ENCODE measurements at regions not wholly inside any gene's neighbourhood (a gene's known extent, or its start where the extent isn't known, plus 50 kb on each side); places are given as distances from the start of the nearest gene placed in this dataset.

- no peak for DNase-seq
- Mint-ChIP-seq H3K36me3 (no peaks in the 10 kb centered on the region), H3K4me1 (no peaks in the 10 kb centered on the region), H3K4me3 (no peak overlapping the region), H3K27me3 (ENCODE audit: low read depth in 3 of 3) (peaks cover 11 to 16% (median 16%) of the 10 kb centered on the region in 3 donors), H3K9me3 (peaks cover 0 to 4% (median 0%) of the 10 kb centered on the region in 7 donors), H3K27ac (no peak overlapping the region)
- H3K79me2 ChIP-seq (ENCODE audit: insufficient read depth, low read length): no peaks in the 10 kb centered on the region
- H2AFZ ChIP-seq (ENCODE audit: insufficient read depth, low read depth, low read length, poor library complexity, severe bottlenecking): no peak overlapping the region
- no peak overlapping the region for H3K4me3 ChIP-seq (replicated peaks in 1 of 3; ENCODE audit: low read depth in 2 of 3, low read length in 3 of 3)
- H3K4me1 ChIP-seq (ENCODE audit: control insufficient read depth in 1 of 2, insufficient read depth in 2 of 2, low read length in 2 of 2): no peaks in the 10 kb centered on the region
- TF ChIP-seq CTCF (IDR thresholded peaks at IDR 0.05): no peak
- intact Hi-C loops (cut with micrococcal nuclease): loop anchor here in 1 of 2 donors (10.0 kb wide), 1 partner anchor 799 kb away; no protein-coding TSS in a partner anchor
- no peaks in the 10 kb centered on the region for H4K20me1 ChIP-seq (ENCODE audit: insufficient read depth, low read length)
- no peak overlapping the region for H3K9ac ChIP-seq (ENCODE audit: insufficient read depth, low read length, poor library complexity, severe bottlenecking)
- H3K9me3 ChIP-seq (replicated peaks in 1 of 2; ENCODE audit: control insufficient read depth in 1 of 2, insufficient read depth in 1 of 2, low read length in 2 of 2): no peaks in the 10 kb centered on the region
- WGBS (ENCODE audit: insufficient coverage): 87% methylated on average over 3 of the region's 7 CpGs
- H3K4me2 ChIP-seq (replicated peaks; ENCODE audit: extremely low read depth, low read length, poor library complexity, severe bottlenecking): no peak overlapping the region
- no peaks in the 10 kb centered on the region for H3K36me3 ChIP-seq (replicated peaks in 1 of 2; ENCODE audit: control insufficient read depth in 1 of 2, insufficient read depth in 2 of 2, low read length in 2 of 2)
- no peak overlapping the region for H3K27ac ChIP-seq (ENCODE audit: low read depth in 1 of 2, low read length in 2 of 2)
- H3K27me3 ChIP-seq (ENCODE audit: control insufficient read depth in 2 of 2, insufficient read depth in 2 of 2, low read length in 2 of 2): peaks cover 3 to 7% of the 10 kb centered on the region in 2 donors
These were observed 95.0 kb downstream of the C12orf75 start for GRCh38 chr12:105425254-105426174.

DNA sequence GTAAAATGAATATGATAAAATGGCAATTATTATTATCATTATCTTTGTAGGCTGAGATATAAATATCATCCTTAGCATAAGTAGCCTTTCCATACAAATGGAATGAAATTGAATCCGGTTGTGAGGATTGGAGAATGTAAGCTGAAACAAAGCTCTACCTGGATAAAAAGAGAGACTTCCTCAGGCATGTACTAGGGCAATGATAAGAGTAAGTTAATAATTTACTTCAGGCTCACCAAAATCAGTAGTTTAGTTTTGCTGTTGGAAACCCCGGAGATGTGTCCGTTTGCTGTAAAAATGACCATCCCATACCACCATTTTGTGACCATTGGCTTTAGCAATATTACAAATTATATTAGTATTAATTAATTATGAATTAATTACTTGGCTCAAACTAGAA lies 96.3 kb downstream of the C12orf75 start:
- Mint-ChIP-seq H3K27ac (no peak overlapping the region), H3K4me3 (no peak overlapping the region), H3K27me3 (ENCODE audit: low read depth in 3 of 3) (peaks cover 13 to 18% (median 16%) of the 10 kb centered on the region in 3 donors), H3K9me3 (peaks cover 0 to 4% (median 0%) of the 10 kb centered on the region in 7 donors), H3K36me3 (no peaks in the 10 kb centered on the region), H3K4me1 (no peaks in the 10 kb centered on the region)
- Histone ChIP-seq H3K27ac (ENCODE audit: low read depth in 1 of 2, low read length in 2 of 2) (no peak overlapping the region), H4K20me1 (ENCODE audit: insufficient read depth, low read length) (no peaks in the 10 kb centered on the region), H3K4me1 (ENCODE audit: control insufficient read depth in 1 of 2, insufficient read depth in 2 of 2, low read length in 2 of 2) (no peaks in the 10 kb centered on the region), H3K4me3 (replicated peaks in 1 of 3; ENCODE audit: low read depth in 2 of 3, low read length in 3 of 3) (no peak overlapping the region), H3K79me2 (ENCODE audit: insufficient read depth, low read length) (no peaks in the 10 kb centered on the region), H3K9me3 (replicated peaks in 1 of 2; ENCODE audit: control insufficient read depth in 1 of 2, insufficient read depth in 1 of 2, low read length in 2 of 2) (no peaks in the 10 kb centered on the region), H3K9ac (ENCODE audit: insufficient read depth, low read length, poor library complexity, severe bottlenecking) (no peak overlapping the region), H3K27me3 (ENCODE audit: control insufficient read depth in 2 of 2, insufficient read depth in 2 of 2, low read length in 2 of 2) (peaks cover 3 to 7% of the 10 kb centered on the region in 2 donors), H2AFZ (ENCODE audit: insufficient read depth, low read depth, low read length, poor library complexity, severe bottlenecking) (no peak overlapping the region), H3K4me2 (replicated peaks; ENCODE audit: extremely low read depth, low read length, poor library complexity, severe bottlenecking) (no peak overlapping the region), H3K36me3 (replicated peaks in 1 of 2; ENCODE audit: control insufficient read depth in 1 of 2, insufficient read depth in 2 of 2, low read length in 2 of 2) (no peaks in the 10 kb centered on the region)
- intact Hi-C loops (cut with micrococcal nuclease): loop anchor here in 1 of 2 donors (10.0 kb wide), 1 partner anchor 798 kb away; no protein-coding TSS in a partner anchor
- no peak for DNase-seq
- no peak for TF ChIP-seq CTCF (IDR thresholded peaks at IDR 0.05)
- no CpG with 5 or more reads among the region's 3 CpGs for WGBS (ENCODE audit: insufficient coverage)
